HCT116 (cell line): ENCODE measurements at regions not wholly inside any gene's neighbourhood (a gene's known extent, or its start where the extent isn't known, plus 50 kb on each side); places are given as distances from the start of the nearest gene placed in this dataset.

Experiments used
- ATAC-seq: fragments of 200-7000 bp; cut with Tn5 transposase; 2 replicates; pipeline ENCODE4 v1.9.1; 2020; ENCODE audit warnings: mild to moderate bottlenecking, moderate library complexity
- BruUV-seq: library from RNA; stranded (reverse); fragments of 400-500 nt; replicated peaks from 2 replicates; lab custom pipeline; 2021; lab: Mats Ljungman, UMichigan
- CTCF ChIA-PET: fragments of 300-600 bp; sonication (Branson Sonifier 250); formaldehyde crosslinking; loops from one replicate; lab custom pipeline; 2021; ENCODE audit warnings: antibody characterized with exemption; lab: Charles Lee
- POLR2A ChIA-PET: fragments of 300-600, 350-600 bp; sonication (Branson Sonifier 250); formaldehyde crosslinking; loops from one replicate; lab custom pipeline; 2021; ENCODE audit warnings: antibody characterized with exemption; lab: Charles Lee
- RAD21 ChIA-PET, 2 experiments: fragments of 300-600 bp; sonication (Branson Sonifier 250); formaldehyde crosslinking; loops; one replicate each; lab custom pipeline; 2023; ENCODE audit warnings: low total read pairs in 2 of 2; ENCODE audit not compliant: uncharacterized antibody in 2 of 2, unreplicated experiment in 2 of 2, low non-redundant PET in 1 of 2; lab: Charles Lee
- DNase-seq: peaks from one replicate; pipeline ENCODE4 v3.0.0-alpha.2; 2010; ENCODE audit warnings: low read depth, low spot score
- H2AFZ ChIP-seq: fragments of 200-600 bp; shearing (Covaris generic), sonication (generic); 2 replicates; pipeline ENCODE4 v1.6.1; 2017; ENCODE audit warnings: low read depth, mixed run types, mixed read lengths, antibody characterized with exemption, low read length; ENCODE audit not compliant: poor library complexity, severe bottlenecking
- H3K27ac ChIP-seq: 2 replicates; pipeline ENCODE4 v1.5.1; 2012; ENCODE audit warnings: low read depth, low read length
- H3K27me3 ChIP-seq: fragments of 200-600 bp; sonication (generic); 2 replicates; pipeline ENCODE4 v1.6.1; 2016; ENCODE audit warnings: mixed run types, low read length, mixed read lengths; ENCODE audit not compliant: insufficient read depth
- H3K36me3 ChIP-seq, 2 experiments: fragments of 200-500 bp in 1 of 2; fragments of 200-600 bp in 1 of 2; sonication (Bioruptor generic) in 1 of 2; sonication (generic) in 1 of 2; 2 replicates each; pipeline versions ENCODE4 v1.5.1 to v1.6.1; 2014 to 2016; ENCODE audit warnings: low read length in 2 of 2, inconsistent platforms in 1 of 2, mixed read lengths in 1 of 2, mixed run types in 1 of 2; ENCODE audit not compliant: insufficient read depth in 2 of 2, control insufficient read depth in 1 of 2
- H3K4me1 ChIP-seq, 2 experiments: fragments of 200-600 bp in 1 of 2; sonication (generic) in 1 of 2; 2 replicates each; pipeline versions ENCODE4 v1.5.1 to v1.6.1; 2012 to 2017; ENCODE audit warnings: low read length in 2 of 2, inconsistent platforms in 1 of 2, mild to moderate bottlenecking in 1 of 2, mixed read lengths in 1 of 2, mixed run types in 1 of 2, moderate library complexity in 1 of 2; ENCODE audit not compliant: insufficient read depth in 2 of 2, control insufficient read depth in 1 of 2
- H3K4me2 ChIP-seq: fragments of 200-600 bp; sonication (generic); 2 replicates; pipeline ENCODE4 v1.6.1; 2017; ENCODE audit warnings: mixed run types, low read length, mixed read lengths
- H3K4me3 ChIP-seq, 2 experiments: fragments of 200-600 bp in 1 of 2; sonication (generic) in 1 of 2; replicated peaks in 1 of 2; 2 replicates each; pipeline ENCODE4 v1.5.1; 2011 to 2016; ENCODE audit warnings: low read length in 2 of 2, control low read depth in 1 of 2, low read depth in 1 of 2, mild to moderate bottlenecking in 1 of 2, mixed read lengths in 1 of 2, mixed run types in 1 of 2
- H3K79me2 ChIP-seq: fragments of 200-600 bp; sonication (generic); 2 replicates; pipeline ENCODE4 v1.6.1; 2017; ENCODE audit warnings: mild to moderate bottlenecking, mixed run types, low read length, moderate library complexity, mixed read lengths; ENCODE audit not compliant: insufficient read depth
- H3K9ac ChIP-seq: fragments of 200-600 bp; sonication (generic); 2 replicates; pipeline ENCODE4 v1.6.1; 2016; ENCODE audit warnings: low read length, mixed read lengths
- H3K9me2 ChIP-seq: fragments of 200-600 bp; sonication (generic), shearing (Covaris generic); 2 replicates; pipeline ENCODE4 v1.6.1; 2017; ENCODE audit warnings: mixed run types, mild to moderate bottlenecking, moderate library complexity; ENCODE audit not compliant: insufficient read depth
- H3K9me3 ChIP-seq, 2 experiments: fragments of 200-500 bp in 1 of 2; fragments of 200-600 bp in 1 of 2; sonication (Bioruptor generic) in 1 of 2; sonication (generic) in 1 of 2; 2 replicates each; pipeline ENCODE4 v1.6.1; 2014 to 2017; ENCODE audit warnings: low read length in 2 of 2, mixed read lengths in 2 of 2, inconsistent platforms in 1 of 2, low read depth in 1 of 2, mild to moderate bottlenecking in 1 of 2, mixed run types in 1 of 2, moderate library complexity in 1 of 2; ENCODE audit not compliant: control insufficient read depth in 1 of 2, insufficient read depth in 1 of 2
- H4K20me1 ChIP-seq: fragments of 200-600 bp; sonication (generic), shearing (Covaris generic); 2 replicates; pipeline ENCODE4 v1.6.1; 2017; ENCODE audit warnings: mixed run types, mild to moderate bottlenecking, moderate library complexity; ENCODE audit not compliant: insufficient read depth
- CBX3 ChIP-seq: IDR thresholded peaks from 2 replicates; pipeline ENCODE4 v1.6.1; 2012; ENCODE audit warnings: low read depth
- CEBPB ChIP-seq: IDR thresholded peaks from 2 replicates; pipeline ENCODE4 v1.6.1; 2012; ENCODE audit warnings: low read depth
- CTCF ChIP-seq, 3 experiments: fragments of 200-600 bp in 1 of 3; sonication (generic) in 1 of 3; IDR thresholded peaks in 2 of 3; conservative IDR thresholded peaks in 1 of 3; 2 replicates each; pipeline ENCODE4 v1.5.1; 2012 to 2017; ENCODE audit warnings: low read depth in 2 of 3, low read length in 2 of 3, antibody characterized with exemption in 1 of 3, borderline replicate concordance in 1 of 3, control low read depth in 1 of 3, mild to moderate bottlenecking in 1 of 3, mixed read lengths in 1 of 3, mixed run types in 1 of 3, moderate library complexity in 1 of 3; ENCODE audit not compliant: insufficient read depth in 1 of 3
- EGR1 ChIP-seq: IDR thresholded peaks from 2 replicates; pipeline ENCODE4 v1.6.1; 2012; ENCODE audit warnings: low read depth
- ELF1 ChIP-seq: IDR thresholded peaks from 2 replicates; pipeline ENCODE4 v1.6.1; 2012; ENCODE audit warnings: low read depth, borderline replicate concordance
- EZH2phosphoT487 ChIP-seq: fragments of 200-600 bp; IDR thresholded peaks from 2 replicates; pipeline ENCODE4 v1.6.1; 2018; ENCODE audit warnings: antibody characterized with exemption, borderline replicate concordance
- FOSL1 ChIP-seq: IDR thresholded peaks from 2 replicates; pipeline ENCODE4 v1.6.1; 2012; ENCODE audit warnings: low read depth
- JUND ChIP-seq: IDR thresholded peaks from 2 replicates; pipeline ENCODE4 v1.6.1; 2012
- MAX ChIP-seq: IDR thresholded peaks from 2 replicates; pipeline ENCODE4 v1.6.1; 2012
- POLR2A ChIP-seq: IDR thresholded peaks from 2 replicates; pipeline ENCODE4 v1.7.0; 2011; ENCODE audit warnings: borderline replicate concordance; ENCODE audit not compliant: insufficient read depth, insufficient read length; ENCODE audit errors: extremely low read depth
- POLR2AphosphoS5 ChIP-seq: IDR thresholded peaks from 2 replicates; pipeline ENCODE4 v1.6.1; 2011; ENCODE audit warnings: mild to moderate bottlenecking, low read depth, low read length, moderate library complexity
- RAD21 ChIP-seq: IDR thresholded peaks from 2 replicates; pipeline ENCODE4 v1.6.1; 2012; ENCODE audit warnings: low read depth, mild to moderate bottlenecking
- REST ChIP-seq: IDR thresholded peaks from 2 replicates; pipeline ENCODE4 v1.6.1; 2012; ENCODE audit warnings: low read depth
- SIN3A ChIP-seq: IDR thresholded peaks from 2 replicates; pipeline ENCODE4 v1.6.1; 2012; ENCODE audit warnings: low read depth
- SRF ChIP-seq: IDR thresholded peaks from 2 replicates; pipeline ENCODE4 v1.6.1; 2012; ENCODE audit warnings: low read depth
- YY1 ChIP-seq: IDR thresholded peaks from 2 replicates; pipeline ENCODE4 v1.6.1; 2011; ENCODE audit warnings: low read length, low read depth, moderate library complexity, mild to moderate bottlenecking; ENCODE audit not compliant: insufficient replicate concordance; ENCODE audit errors: extremely low read depth
- ZBTB33 ChIP-seq: IDR thresholded peaks from 2 replicates; pipeline ENCODE4 v1.6.1; 2011; ENCODE audit warnings: mild to moderate bottlenecking, low read length, moderate library complexity; ENCODE audit not compliant: insufficient replicate concordance; ENCODE audit errors: extremely low read depth
- ZFX ChIP-seq: fragments of 450-650 bp; IDR thresholded peaks from 2 replicates; pipeline ENCODE4 v1.6.1; 2017
- intact Hi-C: fragments of 100-400 bp; cut with micrococcal nuclease; formaldehyde crosslinking; loops from 2 replicates; pipeline ENCODE4 v1.10.0; 2022

GRCh38 chr2:154587739-154588138, 110.8 kb upstream of the KCNJ3 start:
- RAD21 ChIA-PET = no interaction called here
- no peak for ATAC-seq

More at GRCh38 chr2:154587739-154588138, 110.8 kb upstream of the KCNJ3 start:
- no TSS peak for BruUV-seq
- Histone ChIP-seq H3K9ac (no peak overlapping the region), H3K27ac (no peak overlapping the region), H3K4me2 (no peak overlapping the region), H3K36me3 (no peaks in the 10 kb centered on the region), H4K20me1 (no peaks in the 10 kb centered on the region), H3K4me1 (no peaks in the 10 kb centered on the region), H3K9me2 (no peaks in the 10 kb centered on the region), H2AFZ (no peak overlapping the region), H3K79me2 (no peaks in the 10 kb centered on the region), H3K27me3 (no peaks in the 10 kb centered on the region)
- ChIA-PET POLR2A (no interaction called here), CTCF (no interaction called here)
- TF ChIP-seq SIN3A = no peak
- no peak for TF ChIP-seq MAX
- TF ChIP-seq FOSL1 = no peak
- no peak for TF ChIP-seq CTCF (IDR thresholded peaks at IDR 0.05 in 2 of 3, conservative IDR thresholded peaks at IDR 0.05 in 1 of 3; ENCODE audit: borderline replicate concordance in 1 of 3, insufficient read depth in 1 of 3, low read depth in 2 of 3, low read length in 2 of 3)
- no peak for TF ChIP-seq CEBPB
- no peak for TF ChIP-seq YY1
- no peak for TF ChIP-seq JUND
- no peak for TF ChIP-seq REST
- no peak for TF ChIP-seq POLR2AphosphoS5
- no peak for TF ChIP-seq SRF
- TF ChIP-seq RAD21 = no peak
- TF ChIP-seq CBX3 = no peak
- TF ChIP-seq EZH2phosphoT487 = no peak
- TF ChIP-seq ELF1 = no peak
- no peak for TF ChIP-seq ZFX
- TF ChIP-seq ZBTB33 = no peak
- no peak for TF ChIP-seq EGR1
- no peak for TF ChIP-seq POLR2A
- TF ChIP-seq, all 23 proteins: peak for 0
- no peak overlapping the region for H3K4me3 ChIP-seq
- DNase-seq = no peak
- H3K9me3 ChIP-seq = no peaks in the 10 kb centered on the region
- intact Hi-C loops = no loop called here
